ENCODE measurements at regions not wholly inside any gene's neighbourhood (a gene's known extent, or its start where the extent isn't known, plus 50 kb on each side); places are given as distances from the start of the nearest gene placed in this dataset.

- no peak for DNase-seq
Observed at GRCh38 chr6:156560476-156560875, 216.7 kb upstream of the ARID1B start.

GRCh38 chr6:156559162-156559690, 218.0 kb upstream of the ARID1B start:
- no peak for DNase-seq

GRCh38 chr6:156557911-156558259, 219.3 kb upstream of the ARID1B start:
- no peak for DNase-seq

GRCh38 chr6:156557251-156557910, 219.8 kb upstream of the ARID1B start:
- DNase-seq, result no peak

- no peak for DNase-seq
Observed at GRCh38 chr6:156556811-156557210, 220.4 kb upstream of the ARID1B start.

- DNase-seq, result no peak
Observed at GRCh38 chr6:156555116-156555515, 222.1 kb upstream of the ARID1B start.

GRCh38 chr6:156554160-156554559, 223.0 kb upstream of the ARID1B start:
- no peak for DNase-seq

GRCh38 chr6:156552849-156553248, 224.3 kb upstream of the ARID1B start:
- DNase-seq, result no peak

GRCh38 chr6:156550949-156551348, 226.2 kb upstream of the ARID1B start:
- DNase-seq, result no peak

- no peak for DNase-seq
Observed at GRCh38 chr6:156545931-156546330, 231.2 kb upstream of the ARID1B start.

- no peak for DNase-seq
Observed at GRCh38 chr6:156545021-156545420, 232.2 kb upstream of the ARID1B start.

GRCh38 chr6:156544046-156544445, 233.1 kb upstream of the ARID1B start:
- no peak for DNase-seq

GRCh38 chr6:156543431-156543830, 233.7 kb upstream of the ARID1B start:
- DNase-seq, result no peak

- no peak for DNase-seq
Observed at GRCh38 chr6:156538875-156539660, 238.1 kb upstream of the ARID1B start.

- no peak for DNase-seq
Observed at GRCh38 chr6:156534594-156534993, 242.6 kb upstream of the ARID1B start.

- no peak for DNase-seq
Observed at GRCh38 chr6:156533872-156534524, 243.2 kb upstream of the ARID1B start.

- no peak for DNase-seq
Observed at GRCh38 chr6:156526081-156526480, 251.1 kb upstream of the ARID1B start.

- DNase-seq, result no peak
Observed at GRCh38 chr6:156525541-156525940, 251.6 kb upstream of the ARID1B start.

GRCh38 chr6:156519940-156520339, 257.2 kb upstream of the ARID1B start:
- DNase-seq, result no peak

GRCh38 chr6:156517088-156517487, 260.1 kb upstream of the ARID1B start:
- no peak for DNase-seq

- no peak for DNase-seq
Observed at GRCh38 chr6:156515242-156515641, 261.9 kb upstream of the ARID1B start.

- DNase-seq, result no peak
Observed at GRCh38 chr6:156513504-156513903, 263.7 kb upstream of the ARID1B start.

GRCh38 chr6:156511570-156511969, 265.6 kb upstream of the ARID1B start:
- no peak for DNase-seq

- no peak for DNase-seq
Observed at GRCh38 chr6:156511051-156511450, 266.1 kb upstream of the ARID1B start.
